Dermis blood vessel endothelial cell (primary cell): ENCODE measurements at regions not wholly inside any gene's neighbourhood (a gene's known extent, or its start where the extent isn't known, plus 50 kb on each side); places are given as distances from the start of the nearest gene placed in this dataset.
"Not testable (repeated sequence)": the region's sequence is repeated elsewhere in the genome, so short reads cannot be mapped to it uniquely, and the experiment has no call there.

Source experiments
- DNase-seq: peaks from one replicate; pipeline ENCODE4 v3.0.0; 2010

DNA sequence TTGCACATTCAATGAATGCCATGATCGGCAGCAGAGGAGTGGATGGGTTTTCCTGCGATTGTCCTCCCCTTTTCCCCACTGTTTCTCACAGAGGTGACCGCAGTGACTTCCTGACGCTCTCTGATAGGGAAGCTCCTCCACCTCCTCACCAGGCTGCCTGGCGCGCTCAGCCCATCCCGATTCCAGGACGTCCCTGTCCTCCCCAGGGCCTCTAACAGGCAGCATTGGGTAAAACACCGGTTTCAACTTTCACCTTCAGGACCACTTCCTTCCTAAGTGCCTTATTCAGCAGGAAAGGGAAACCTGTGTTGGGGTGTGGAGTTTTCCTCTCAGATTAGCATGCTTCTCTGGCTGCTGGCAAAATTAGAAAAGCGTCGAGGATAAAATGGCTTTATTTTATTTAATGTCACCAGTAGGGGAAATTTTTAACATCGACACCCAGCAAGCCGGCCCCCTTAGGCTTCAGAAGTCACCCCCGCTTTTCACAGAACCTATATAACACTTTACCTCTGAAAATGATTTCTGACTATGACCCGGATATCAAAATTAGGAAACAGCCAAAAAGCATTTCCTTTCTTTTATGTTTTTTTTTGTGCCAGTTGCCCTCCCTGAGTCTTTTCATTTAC is 570.4 kb upstream of the GJE1 start:
- no peak for DNase-seq

DNA sequence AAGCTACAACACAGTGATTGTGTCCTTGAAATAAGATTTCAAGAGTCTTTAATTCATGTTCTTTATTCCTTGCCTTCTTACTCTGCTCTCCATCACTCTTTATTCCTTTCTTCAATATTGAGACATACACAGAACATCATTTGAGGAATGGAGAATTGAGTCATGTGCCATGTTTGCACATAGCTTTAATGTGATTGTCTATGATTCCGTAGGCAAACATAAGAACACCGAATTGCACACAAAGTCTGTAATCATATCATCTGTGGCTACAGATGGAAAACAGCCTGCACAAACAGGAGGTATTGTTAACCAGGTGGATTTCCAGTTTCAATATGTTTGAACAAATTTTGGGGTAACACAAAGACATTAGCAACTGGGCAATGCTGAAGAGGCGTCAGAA is 571.6 kb upstream of the GJE1 start:
- DNase-seq = no peak

DNA sequence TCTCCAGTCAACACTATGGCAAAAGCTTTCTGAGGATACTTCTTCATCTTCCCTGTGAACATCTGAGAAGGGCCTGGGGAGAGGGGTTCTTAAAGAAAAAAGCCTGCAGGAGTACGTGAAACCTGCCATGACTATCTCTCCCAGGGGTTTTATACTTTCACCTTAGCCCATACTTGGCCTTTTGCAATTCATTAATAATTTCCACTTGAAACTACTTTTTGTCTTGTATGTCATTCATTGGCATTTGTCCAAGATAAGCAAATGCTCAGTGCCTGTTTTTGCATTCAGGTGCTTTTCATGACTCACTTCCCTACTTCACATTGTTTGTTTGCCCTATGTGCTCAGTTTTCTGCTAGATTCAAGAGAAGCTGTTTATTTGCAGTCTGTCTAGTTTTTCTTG is 580.3 kb upstream of the GJE1 start:
- peak; percentile 97 for DNase-seq

DNA sequence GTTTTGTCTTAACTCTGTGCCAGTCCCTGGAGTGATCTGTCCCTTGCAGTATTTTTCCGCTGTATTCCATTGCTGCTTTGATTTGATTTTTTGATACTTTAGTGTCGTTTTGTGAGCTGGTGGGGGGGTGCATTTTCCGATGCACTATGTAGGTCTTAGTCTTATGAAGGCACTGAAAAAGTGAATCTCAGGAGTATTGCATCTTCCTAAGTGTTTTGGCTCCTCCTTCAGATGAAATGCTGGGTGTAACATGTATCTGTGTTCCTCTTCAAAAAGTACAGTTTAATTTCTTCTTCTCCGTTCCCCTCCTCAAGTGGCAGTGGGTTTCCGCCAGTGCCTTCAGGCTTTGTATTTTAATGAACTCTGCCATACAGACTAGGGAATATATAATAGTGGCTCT is 580.7 kb upstream of the GJE1 start:
- peak; percentile 60 for DNase-seq

DNA sequence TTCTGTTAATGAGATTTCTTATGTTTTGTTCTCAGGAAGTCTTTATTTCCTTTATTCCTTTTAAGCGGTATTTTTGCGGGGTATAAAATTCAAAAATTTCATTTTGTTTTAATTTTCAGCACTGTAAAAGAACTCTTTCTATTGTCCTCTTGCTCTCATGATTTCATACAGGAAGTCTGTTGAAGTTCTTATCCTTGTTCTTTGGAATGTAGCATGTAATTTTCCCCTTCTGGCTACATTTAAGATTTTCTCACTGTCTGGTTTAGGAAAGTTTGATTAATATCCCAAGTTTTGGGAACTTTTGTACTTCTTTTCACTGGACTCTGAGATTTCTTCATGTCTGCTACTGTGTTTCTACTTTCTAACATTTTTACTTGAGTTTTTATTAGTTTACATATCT is 581.4 kb upstream of the GJE1 start:
- peak; percentile 8 for DNase-seq

DNA sequence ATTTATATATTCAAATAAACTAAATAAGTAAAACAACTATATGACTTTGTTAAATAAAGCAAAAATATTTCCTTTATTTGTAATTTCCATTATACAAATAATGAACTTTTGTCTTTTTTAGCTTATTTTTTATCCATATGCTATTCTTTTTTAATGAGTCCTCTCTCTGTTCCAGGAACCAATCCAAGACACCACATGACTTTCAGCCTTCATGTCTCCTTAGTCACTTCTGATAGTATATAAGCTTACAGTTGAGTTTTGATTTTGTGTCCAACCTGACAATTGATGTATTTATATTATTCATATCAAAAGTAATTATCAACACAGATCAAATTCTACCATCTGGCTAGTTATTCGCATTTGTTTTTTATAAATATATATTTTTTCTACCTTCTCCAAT is 582.3 kb upstream of the GJE1 start:
- no peak for DNase-seq

DNA sequence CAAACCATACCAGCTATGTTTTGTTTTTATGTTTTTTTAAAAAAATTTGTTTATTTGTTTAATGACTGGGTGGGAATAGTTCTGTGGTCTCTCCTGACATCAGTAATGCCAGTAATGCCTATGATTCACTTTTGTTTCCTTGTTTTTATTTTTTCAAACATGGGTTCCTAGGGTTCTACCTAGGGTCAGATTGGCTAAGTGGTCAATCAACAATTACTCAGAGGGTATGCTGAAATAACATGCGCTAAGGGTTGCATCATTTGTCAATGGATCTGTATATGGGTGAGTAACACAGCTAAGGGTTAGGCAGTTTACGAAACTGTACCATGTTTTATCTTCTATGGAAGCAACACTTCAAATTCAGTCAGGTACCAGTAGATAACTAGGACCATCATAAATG is 583.8 kb upstream of the GJE1 start:
- peak; percentile 14 for DNase-seq

DNA sequence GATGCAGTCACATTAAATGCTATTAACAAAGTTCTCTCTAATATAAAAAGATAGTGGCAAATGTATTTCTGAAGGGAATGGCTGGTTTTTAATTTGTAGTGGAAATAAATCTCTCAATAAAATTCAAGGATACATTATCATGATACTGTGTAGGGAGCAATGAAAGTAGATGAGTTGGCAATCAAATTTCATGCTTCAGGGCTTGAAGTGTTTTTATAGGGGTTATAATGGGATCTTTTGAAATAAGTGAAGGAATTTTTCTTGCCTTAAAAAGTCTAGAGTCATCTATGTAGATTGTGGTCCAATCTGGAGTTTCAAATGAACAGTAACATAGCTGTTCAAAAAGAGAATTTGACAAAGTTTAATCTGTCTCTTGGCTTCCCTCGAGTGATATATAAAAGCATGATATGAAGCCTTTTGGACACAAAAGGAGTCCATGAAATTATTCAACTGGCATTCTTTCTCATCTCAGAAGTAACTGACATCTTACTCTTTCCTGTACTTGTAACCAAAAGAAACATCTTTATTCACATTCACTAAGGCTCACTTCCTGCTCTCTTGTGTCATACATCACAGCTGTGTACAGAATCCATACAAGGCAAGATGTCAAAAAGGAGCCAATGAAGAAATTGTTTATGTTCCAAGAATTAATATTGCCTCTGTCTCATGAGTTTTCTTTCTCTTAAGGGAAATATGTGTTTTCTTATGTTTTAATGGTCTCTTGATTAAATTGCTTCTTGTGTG is 591.0 kb upstream of the GJE1 start:
- peak; percentile 47 for DNase-seq

DNA sequence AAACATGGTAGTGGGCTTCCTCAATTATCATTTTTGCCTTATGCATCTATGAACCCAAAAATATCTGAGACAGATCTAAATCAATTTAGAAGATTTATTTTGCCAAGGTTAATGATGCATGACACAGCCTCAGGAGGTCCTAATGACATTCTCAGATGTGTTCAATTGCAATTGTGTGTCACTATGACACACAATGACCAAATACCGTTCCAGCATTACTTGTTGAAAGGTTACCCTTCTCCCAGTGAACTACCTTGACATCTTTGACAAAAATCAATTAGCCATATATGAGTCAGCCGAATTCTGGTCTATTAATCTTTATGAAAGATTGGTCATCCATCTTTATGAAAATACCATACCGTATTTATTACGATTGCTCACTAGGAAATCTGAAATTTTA is 592.5 kb upstream of the GJE1 start:
- no peak for DNase-seq

DNA sequence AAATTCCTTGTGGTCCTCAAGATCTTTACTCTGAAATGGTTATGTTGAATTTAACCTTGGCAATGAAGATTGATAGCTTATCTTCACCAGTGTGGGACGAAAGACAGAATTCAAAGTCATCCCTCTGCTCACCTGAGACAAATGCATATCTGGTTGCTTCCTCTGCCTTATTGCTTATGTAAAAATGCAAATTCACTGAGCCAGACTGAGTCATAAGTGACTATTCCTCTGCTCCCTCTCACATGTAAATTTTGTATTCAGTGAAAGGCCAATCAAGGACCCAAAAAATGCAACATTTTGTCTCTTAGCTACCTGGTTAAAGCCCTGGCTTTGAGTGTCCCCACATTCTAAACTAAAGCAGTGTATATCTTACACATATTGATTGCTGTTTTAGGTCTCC is 593.1 kb upstream of the GJE1 start:
- no peak for DNase-seq

DNA sequence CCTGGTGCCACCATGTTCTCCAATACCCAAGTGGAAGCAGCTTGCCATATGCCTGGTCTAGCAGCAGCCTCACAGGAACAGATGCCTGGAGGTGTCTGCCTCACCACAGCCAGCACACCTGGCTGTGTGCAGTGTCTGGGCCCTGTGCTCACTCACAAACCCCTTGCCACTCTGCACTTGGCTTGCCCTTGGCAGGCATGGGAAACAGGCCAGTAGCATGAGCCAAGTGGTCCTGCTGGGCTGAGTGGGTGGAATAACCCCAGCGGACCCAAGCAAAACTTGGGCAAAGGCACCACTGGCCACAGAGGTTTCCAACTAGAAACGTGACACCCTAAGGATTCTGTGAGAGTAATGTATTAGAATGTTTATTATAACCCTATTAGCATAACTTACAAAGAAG is 600.5 kb upstream of the GJE1 start:
- no peak for DNase-seq

DNA sequence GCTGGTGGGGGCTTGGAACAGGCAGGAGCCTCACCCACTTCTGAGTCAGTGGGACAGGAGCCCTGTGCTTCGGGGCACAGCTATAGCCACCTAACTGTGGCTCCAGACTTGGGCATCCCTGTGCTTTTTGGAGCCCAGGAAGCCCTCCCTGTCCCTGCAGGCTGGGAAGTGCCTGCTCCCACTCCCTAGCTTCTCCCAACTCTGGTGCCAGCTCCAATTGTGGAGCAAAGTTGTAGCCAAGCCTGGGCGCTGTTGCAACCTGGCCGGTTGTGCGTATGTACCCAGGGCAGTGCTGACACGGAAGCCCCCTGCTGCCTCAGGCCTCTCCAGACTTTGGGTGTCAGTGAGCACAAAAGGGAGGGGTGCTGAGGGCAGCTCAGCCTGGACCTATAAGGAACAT is 601.7 kb upstream of the GJE1 start:
- DNase-seq = no peak

DNA sequence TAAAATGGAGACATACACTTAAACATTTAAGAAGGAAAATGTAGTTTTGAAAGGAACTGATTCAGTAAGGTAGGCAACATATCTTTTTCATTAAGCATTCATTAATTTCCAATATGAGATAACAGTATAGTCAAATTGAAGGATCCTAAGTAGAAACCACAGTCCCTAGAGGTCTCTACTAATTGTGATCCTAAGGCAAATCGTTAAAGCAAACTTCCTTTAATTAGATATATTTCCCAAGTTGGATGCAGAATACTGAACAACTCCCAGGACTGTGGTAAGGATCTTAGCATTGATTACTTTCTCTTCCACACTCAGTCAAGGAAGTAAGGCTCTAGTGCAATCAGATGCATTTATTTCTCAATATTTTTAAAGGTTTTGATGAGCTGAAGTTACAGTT is 604.1 kb upstream of the GJE1 start:
- DNase-seq = no peak

DNA sequence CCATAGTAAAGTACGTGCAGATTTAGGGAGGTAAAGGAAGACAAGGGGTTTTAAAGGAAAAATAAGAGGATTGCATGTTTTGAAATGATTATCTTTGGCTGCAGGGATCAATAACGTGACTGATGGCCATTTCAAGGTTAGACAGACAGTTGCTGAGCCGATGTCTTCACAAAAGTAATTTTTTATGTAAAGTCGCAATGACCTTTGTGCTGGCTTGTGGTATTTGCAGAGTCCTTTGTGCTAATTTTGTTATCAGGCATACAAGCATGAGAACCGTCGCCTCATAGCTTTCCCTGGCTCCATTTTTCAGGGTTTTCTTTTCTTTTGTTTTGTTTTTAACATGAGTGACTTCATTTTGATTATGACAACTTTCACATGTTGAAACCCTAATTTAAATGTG is 605.7 kb upstream of the GJE1 start:
- DNase-seq = no peak

DNA sequence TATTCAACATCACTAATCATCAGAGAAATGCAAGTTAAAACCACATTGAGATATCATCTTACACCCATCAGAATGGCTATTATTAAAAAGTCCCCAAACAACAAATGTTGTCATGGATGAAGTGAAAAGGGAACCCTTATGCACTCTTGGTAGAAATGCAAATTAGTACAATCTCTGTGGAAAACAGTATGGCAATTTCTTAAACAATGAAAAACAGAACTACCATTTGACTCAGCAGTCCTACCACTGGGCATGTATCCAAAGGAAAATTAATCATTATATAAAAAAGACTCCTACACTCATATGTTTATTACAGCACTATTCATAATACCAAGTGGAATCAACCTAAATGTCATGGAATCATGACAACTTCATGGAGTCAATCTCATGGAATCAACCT is 611.3 kb upstream of the GJE1 start:
- DNase-seq = peak; percentile 22

DNA sequence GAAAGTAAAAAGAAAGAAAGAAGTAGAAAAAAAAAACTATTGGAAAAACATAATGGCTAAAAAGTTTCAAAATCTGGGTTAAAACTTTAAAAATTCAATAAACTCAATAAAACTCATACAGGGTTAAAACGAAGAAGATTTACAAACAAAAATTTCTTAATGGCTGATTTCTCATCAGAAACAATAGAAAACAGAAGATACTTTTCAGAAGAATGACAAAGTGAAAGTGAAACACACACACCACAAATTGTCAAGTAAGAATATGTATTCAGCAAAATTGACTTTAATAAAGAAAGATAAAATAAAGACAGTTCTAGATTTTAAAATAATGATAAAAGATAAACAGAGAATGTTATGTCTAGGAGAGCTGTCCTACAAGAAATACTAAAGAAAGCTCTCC is 618.9 kb upstream of the GJE1 start:
- DNase-seq = peak; percentile 19

DNA sequence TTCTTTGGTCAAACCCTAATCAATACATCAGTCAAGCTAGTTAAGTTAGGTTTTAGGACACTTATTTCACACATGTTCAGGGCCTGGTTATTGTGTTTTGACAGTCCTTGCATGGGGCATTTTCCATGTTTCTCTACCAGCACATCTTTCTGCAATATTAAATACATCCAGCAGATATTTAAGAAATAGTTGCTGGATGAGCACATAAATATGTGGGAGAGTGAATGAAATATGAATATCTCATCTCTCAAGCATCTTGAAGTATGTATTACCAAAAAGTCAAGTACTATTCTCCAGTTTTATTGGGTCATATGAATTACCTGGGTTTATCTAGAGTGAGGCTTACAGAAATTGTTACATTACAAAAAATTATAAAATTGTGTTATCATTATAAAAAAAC is 621.9 kb upstream of the GJE1 start:
- no peak for DNase-seq

DNA sequence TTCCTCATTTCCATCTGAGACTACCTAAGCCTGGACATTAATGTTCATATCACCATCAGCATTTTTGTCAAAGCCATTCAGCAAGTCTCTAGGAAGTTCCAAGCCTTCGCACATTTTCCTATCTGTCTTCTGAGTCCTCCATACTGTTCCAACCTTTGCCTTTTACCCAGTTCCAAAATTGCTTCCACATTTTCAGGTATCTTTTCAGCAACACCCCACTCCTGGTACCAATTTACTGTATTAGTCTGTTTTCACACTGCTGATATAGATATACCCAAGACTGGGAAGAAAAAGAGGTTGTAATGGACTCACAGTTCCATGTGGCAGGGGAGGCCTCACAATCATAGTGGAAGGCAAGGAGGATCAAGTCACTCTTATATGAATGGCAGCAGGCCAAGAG is 626.7 kb upstream of the GJE1 start:
- not testable (repeated sequence) for DNase-seq

DNA sequence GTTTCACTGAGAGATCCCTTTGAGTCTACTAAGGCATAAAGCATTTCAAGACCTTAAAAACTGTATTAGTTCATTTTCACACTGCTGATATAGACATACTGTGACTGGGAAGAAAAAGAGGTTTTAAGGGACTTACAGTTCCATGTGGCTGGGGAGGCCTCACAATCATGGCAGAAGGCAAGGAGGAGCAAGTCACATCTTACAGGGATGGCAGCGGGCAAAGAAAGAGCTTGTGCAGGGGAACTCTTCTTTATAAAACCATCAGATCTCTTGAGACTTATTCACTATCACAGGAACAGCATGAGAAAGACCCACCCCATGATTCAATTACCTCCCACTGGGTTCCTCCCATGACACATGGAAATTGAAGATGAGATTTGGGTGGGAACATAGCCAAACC is 628.4 kb upstream of the GJE1 start:
- not testable (repeated sequence) for DNase-seq

DNA sequence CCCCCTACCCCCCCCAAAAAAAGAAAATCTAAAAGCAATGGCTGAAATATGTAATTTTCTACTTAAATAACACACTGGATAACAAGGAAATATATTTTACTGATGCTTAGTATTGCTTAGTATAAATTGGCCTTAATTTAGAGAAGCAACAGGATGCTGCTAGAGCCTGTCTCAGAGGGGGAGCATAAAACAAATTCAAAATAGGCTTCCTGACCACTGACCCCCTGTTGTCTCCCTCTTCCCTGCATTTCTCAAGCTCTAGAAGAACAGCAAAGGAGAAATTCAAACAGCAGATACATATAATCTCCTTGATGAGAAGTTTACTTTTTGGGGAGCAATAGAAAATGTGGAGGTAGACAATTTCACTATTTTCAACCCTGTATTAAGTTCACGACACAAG is 631.1 kb upstream of the GJE1 start:
- no peak for DNase-seq

DNA sequence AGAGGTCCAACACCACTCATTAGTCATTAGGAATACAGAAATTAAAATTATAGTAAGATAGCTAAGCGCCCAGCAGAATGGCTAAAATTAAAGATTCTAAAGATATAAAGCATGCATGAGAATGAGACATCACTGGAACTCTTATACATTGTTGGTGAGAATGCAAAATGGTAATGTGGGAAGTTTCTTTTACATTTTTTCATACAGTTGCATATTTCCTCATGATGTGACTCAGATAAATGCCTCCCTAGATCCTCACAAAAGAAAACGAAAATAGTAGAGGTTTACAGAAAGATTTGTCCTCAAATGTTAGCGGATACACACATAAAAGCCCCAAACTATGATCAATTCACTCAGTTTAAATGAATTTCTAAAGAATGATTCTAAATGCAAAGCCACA is 633.7 kb upstream of the GJE1 start:
- no peak for DNase-seq

DNA sequence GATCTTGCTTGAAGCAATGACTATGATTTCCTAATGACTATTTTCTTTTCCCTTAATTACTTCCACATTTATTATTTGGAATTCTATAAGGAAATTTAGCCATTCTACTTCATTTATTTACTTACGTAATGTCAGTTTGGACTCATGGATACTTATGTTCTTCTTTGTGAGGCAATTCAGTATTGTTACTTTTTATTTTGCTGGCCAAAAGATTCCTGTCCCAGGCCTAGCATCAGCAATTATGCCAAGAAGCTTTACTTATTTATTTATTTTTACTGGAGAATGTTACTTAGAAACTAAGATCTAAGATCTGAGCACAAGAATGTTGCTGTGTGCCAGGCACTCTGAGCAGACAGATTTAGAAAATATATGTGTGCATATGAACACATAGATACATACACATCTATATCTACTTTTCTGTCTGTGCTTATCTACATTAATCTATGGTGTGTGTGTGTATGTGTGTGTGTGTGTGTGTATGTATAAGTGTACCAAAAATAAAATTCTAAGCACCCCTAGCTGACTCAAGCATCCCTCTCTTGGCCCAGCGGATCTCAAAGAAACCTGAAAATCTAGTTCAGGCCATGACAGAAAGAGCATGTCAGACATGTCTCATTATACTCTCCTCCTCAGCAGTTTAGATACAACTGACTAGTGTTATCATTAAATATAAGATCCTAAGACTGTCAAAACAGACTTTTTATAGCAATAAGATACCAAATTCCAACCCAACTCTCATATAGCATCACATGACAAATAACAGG is 640.0 kb upstream of the GJE1 start:
- DNase-seq = no peak

DNA sequence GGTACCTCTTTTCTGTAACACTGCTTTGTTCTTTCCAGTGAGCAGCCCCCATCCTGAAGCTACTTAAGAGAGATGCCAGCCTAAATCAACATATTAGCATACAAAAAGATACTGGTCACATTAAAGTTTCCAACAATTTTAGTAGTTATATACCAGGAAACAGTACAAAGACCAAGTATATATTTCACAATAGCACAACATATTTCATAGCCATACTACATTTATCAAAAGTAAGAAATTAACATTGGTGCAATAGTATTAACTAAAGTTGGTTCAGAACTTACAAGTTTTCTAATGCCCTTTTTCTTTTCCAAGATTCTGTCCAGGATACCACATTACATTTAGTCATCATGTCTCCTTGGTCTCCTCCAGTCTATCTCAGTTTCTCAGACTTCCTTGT is 641.0 kb upstream of the GJE1 start:
- DNase-seq = no peak

DNA sequence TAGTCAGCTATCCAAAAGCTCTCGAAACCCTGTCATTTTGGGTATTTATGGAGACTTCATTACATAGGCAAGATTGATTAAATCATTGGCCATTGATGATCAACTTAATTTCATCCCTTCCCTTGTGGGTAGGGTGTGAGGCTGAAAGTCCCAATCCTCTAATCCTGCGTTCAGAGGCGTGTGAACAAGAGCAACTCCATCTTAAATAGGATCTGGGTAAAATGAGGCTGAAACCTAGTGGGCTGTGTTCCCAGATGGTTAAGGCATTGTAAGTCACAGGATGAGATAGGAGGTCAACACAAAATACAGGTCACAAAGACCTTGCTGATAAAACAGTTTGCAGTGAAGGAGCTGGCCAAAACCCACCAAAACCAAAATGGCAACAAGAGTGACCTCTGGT is 641.7 kb upstream of the GJE1 start:
- no peak for DNase-seq
